Common myeloid progenitor, CD34-positive (primary cell): ENCODE measurements at regions not wholly inside any gene's neighbourhood (a gene's known extent, or its start where the extent isn't known, plus 50 kb on each side); places are given as distances from the start of the nearest gene placed in this dataset.

Experiments used
- CTCF ChIA-PET: fragments of 350-600 bp; sonication (Branson Sonifier 250); formaldehyde crosslinking; loops from one replicate; lab custom pipeline; 2021; ENCODE audit warnings: antibody characterized with exemption; lab: Charles Lee
- POLR2A ChIA-PET: fragments of 350-600 bp; sonication (Branson Sonifier 250); formaldehyde crosslinking; loops from one replicate; lab custom pipeline; 2021; ENCODE audit warnings: antibody characterized with exemption; lab: Charles Lee
- DNase-seq, 3 donors: peaks; one replicate each; pipeline versions ENCODE4 v3.0.0 to v3.0.0-alpha.2; 2013
- H3K27ac ChIP-seq, 2 experiments: 1 replicate in 1 of 2; 2 replicates in 1 of 2; pipeline ENCODE4 v1.7.0; 2013; ENCODE audit warnings: inconsistent platforms in 2 of 2, low read length in 2 of 2, mild to moderate bottlenecking in 2 of 2, low read depth in 1 of 2, moderate library complexity in 1 of 2; ENCODE audit not compliant: severe bottlenecking in 2 of 2, insufficient read depth in 1 of 2, poor library complexity in 1 of 2
- H3K27me3 ChIP-seq, 5 experiments: replicated peaks in 2 of 5; 1 replicate in 3 of 5; 2 replicates in 2 of 5; pipeline versions ENCODE4 v1.6.1 to v1.7.0; 2013; ENCODE audit warnings: low read length in 4 of 5, mild to moderate bottlenecking in 2 of 5, moderate library complexity in 2 of 5, inconsistent platforms in 1 of 5; ENCODE audit not compliant: insufficient read depth in 5 of 5, control insufficient read depth in 4 of 5
- H3K36me3 ChIP-seq, 4 experiments: 1 replicate in 2 of 4; 2 replicates in 2 of 4; pipeline versions ENCODE4 v1.6.1 to v1.7.0; 2013; ENCODE audit warnings: low read length in 3 of 4, control low read depth in 1 of 4, mild to moderate bottlenecking in 1 of 4; ENCODE audit not compliant: control insufficient read depth in 4 of 4, insufficient read depth in 4 of 4
- H3K4me1 ChIP-seq, 4 experiments: 1 replicate in 3 of 4; 2 replicates in 1 of 4; pipeline versions ENCODE4 v1.6.1 to v1.7.1; 2013; ENCODE audit warnings: low read length in 3 of 4, mild to moderate bottlenecking in 3 of 4, control low read depth in 1 of 4, inconsistent platforms in 1 of 4, moderate library complexity in 1 of 4; ENCODE audit not compliant: control insufficient read depth in 4 of 4, insufficient read depth in 4 of 4; ENCODE audit errors: control extremely low read depth in 1 of 4
- H3K4me3 ChIP-seq, 7 experiments: 1 replicate in 4 of 7; 2 replicates in 3 of 7; pipeline versions ENCODE4 v1.5.1 to v1.7.0; 2013; ENCODE audit warnings: mild to moderate bottlenecking in 7 of 7, low read length in 6 of 7, moderate library complexity in 6 of 7, inconsistent platforms in 2 of 7, low read depth in 2 of 7, control low read depth in 1 of 7; ENCODE audit not compliant: insufficient read depth in 4 of 7, control insufficient read depth in 1 of 7; ENCODE audit errors: extremely low read depth in 1 of 7
- H3K9me3 ChIP-seq, 5 experiments: 1 replicate in 4 of 5; 2 replicates in 1 of 5; pipeline versions ENCODE4 v1.6.1 to v1.7.1; 2013; ENCODE audit warnings: low read length in 4 of 5, mild to moderate bottlenecking in 2 of 5, inconsistent platforms in 1 of 5, low read depth in 1 of 5, moderate library complexity in 1 of 5; ENCODE audit not compliant: control insufficient read depth in 4 of 5, insufficient read depth in 2 of 5; ENCODE audit errors: control extremely low read depth in 1 of 5
- WGBS: methylation state at CpG from one replicate; pipeline ENCODE4 v1.1.5; 2013; ENCODE audit not compliant: insufficient coverage; 5-methylcytosine and 5-hydroxymethylcytosine counted together

DNA sequence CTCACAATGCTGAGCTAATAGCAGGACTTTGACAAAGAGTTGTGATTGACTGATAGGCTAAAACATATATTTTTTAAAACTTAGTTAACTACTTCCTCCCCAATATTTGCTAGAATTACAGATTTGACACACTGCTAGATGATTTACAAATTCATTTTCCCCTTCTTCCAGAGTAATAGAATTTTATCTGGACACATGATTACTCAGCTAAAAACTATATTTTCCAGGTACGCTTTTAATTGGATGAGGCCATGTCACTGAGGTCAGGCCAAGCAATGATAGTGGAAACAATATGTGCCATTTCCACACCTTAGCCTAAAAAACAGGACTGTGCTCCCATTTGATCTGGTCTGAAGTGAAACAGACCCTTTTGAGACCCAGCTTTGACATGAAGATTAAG lies 193.3 kb upstream of the PGRMC2 start:
- Histone ChIP-seq H3K9me3 (no peaks in the 10 kb centered on the region), H3K27me3 (no peaks in the 10 kb centered on the region), H3K36me3 (no peaks in the 10 kb centered on the region), H3K27ac (no peak overlapping the region), H3K4me1 (peaks cover 0 to 4% (median 0%) of the 10 kb centered on the region in 4 experiments), H3K4me3 (no peak overlapping the region)
- CTCF ChIA-PET: interaction anchor here (1.1 kb wide), 1 partner anchor 10 kb away, joined by 3 read pairs; no protein-coding TSS in a partner anchor
- POLR2A ChIA-PET: no interaction called here
- WGBS: no CpG with 5 or more reads among the region's 1 CpG
- DNase-seq: no peak

GRCh38 chr4:128477540-128477939 lies 189.9 kb upstream of the PGRMC2 start:
- 85% methylated on average over 4 of the region's 4 CpGs for WGBS
- no peaks in the 10 kb centered on the region for H3K9me3 ChIP-seq
- no peak overlapping the region for H3K27ac ChIP-seq
- H3K4me3 ChIP-seq: no peak overlapping the region
- ChIA-PET POLR2A (no interaction called here), CTCF (interaction anchor here (1.0 kb wide), 1 partner anchor 24 kb away, joined by 3 read pairs; no protein-coding TSS in a partner anchor)
- no peaks in the 10 kb centered on the region for H3K27me3 ChIP-seq
- no peak for DNase-seq
- H3K4me1 ChIP-seq: no peaks in the 10 kb centered on the region
- H3K36me3 ChIP-seq: no peaks in the 10 kb centered on the region

- DNase-seq: no peak
- WGBS: 100% methylated on average over 1 of the region's 1 CpG
- Histone ChIP-seq H3K4me3 (no peak overlapping the region), H3K36me3 (no peaks in the 10 kb centered on the region), H3K27me3 (no peaks in the 10 kb centered on the region), H3K4me1 (no peaks in the 10 kb centered on the region), H3K9me3 (no peaks in the 10 kb centered on the region), H3K27ac (no peak overlapping the region)
- POLR2A ChIA-PET: no interaction called here
- CTCF ChIA-PET: no interaction called here
Observed at GRCh38 chr4:128475597-128475996, 188.0 kb upstream of the PGRMC2 start.

DNA sequence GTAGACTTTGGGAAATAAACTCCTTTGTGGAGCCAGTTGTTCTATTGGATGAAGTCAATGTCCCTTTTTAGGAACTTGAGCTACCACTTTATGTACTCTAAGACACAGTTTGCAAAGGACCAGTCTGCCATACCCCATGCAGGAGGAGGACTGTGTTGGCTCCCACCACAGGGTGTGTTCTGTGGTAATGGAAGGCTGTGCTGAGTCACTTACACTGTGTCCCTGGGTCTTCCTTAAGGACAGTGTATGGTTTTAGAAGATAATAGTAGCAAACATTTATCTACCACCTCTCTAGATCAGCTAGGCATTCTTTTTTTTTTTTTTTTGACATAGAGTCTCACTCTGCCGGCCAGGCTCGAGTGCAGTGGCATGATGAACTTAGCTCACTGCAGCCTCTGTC lies 184.0 kb upstream of the PGRMC2 start:
- peak; percentile 9 to 71 (median 52) for DNase-seq
- no peaks in the 10 kb centered on the region for H3K36me3 ChIP-seq
- no peaks in the 10 kb centered on the region for H3K27me3 ChIP-seq
- no peak overlapping the region for H3K4me3 ChIP-seq
- no peaks in the 10 kb centered on the region for H3K9me3 ChIP-seq
- ChIA-PET POLR2A (interaction anchor here (1.0 kb wide), 1 partner anchor 9 kb away, joined by 3 read pairs; no protein-coding TSS in a partner anchor), CTCF (interaction anchor here (0.5 to 1.4 kb wide), 5 partner anchors 10 to 1248 kb away, joined by 3 read pairs; no protein-coding TSS in a partner anchor)
- H3K27ac ChIP-seq: no peak overlapping the region
- WGBS: 93% methylated on average over 2 of the region's 2 CpGs
- peaks cover 0 to 5% (median 0%) of the 10 kb centered on the region in 4 experiments for H3K4me1 ChIP-seq

GRCh38 chr4:128470492-128471053 lies 183.0 kb upstream of the PGRMC2 start:
- H3K4me1 ChIP-seq: peaks cover 0 to 5% (median 0%) of the 10 kb centered on the region in 4 experiments
- POLR2A ChIA-PET: interaction anchor here (0.5 kb wide), 1 partner anchor 409 kb away, joined by 3 read pairs; no protein-coding TSS in a partner anchor
- no peaks in the 10 kb centered on the region for H3K27me3 ChIP-seq
- CTCF ChIA-PET: interaction anchor here (1.1 to 3.4 kb wide), 3 partner anchors 11 to 21 kb away, joined by 3 to 17 read pairs (median 3); no protein-coding TSS in a partner anchor
- H3K4me3 ChIP-seq: no peak overlapping the region
- no peaks in the 10 kb centered on the region for H3K36me3 ChIP-seq
- 83% methylated on average over 2 of the region's 5 CpGs for WGBS
- no peaks in the 10 kb centered on the region for H3K9me3 ChIP-seq
- DNase-seq: no peak
- no peak overlapping the region for H3K27ac ChIP-seq

- ChIA-PET CTCF (interaction anchor here (1.0 to 3.4 kb wide), 2 partner anchors 13 to 95 kb away, joined by 5 to 17 read pairs; no protein-coding TSS in a partner anchor), POLR2A (no interaction called here)
- Histone ChIP-seq H3K4me3 (no peak overlapping the region), H3K36me3 (no peaks in the 10 kb centered on the region), H3K27ac (no peak overlapping the region), H3K4me1 (peaks cover 0 to 5% (median 0%) of the 10 kb centered on the region in 4 experiments), H3K9me3 (no peaks in the 10 kb centered on the region), H3K27me3 (no peaks in the 10 kb centered on the region)
- DNase-seq: peak; percentile 30 to 80 (median 61)
- 81% methylated on average over 5 of the region's 6 CpGs for WGBS
Observed at GRCh38 chr4:128468123-128468989, 180.7 kb upstream of the PGRMC2 start.
